GM18909 (cell line): ENCODE measurements at regions not wholly inside any gene's neighbourhood (a gene's known extent, or its start where the extent isn't known, plus 50 kb on each side); places are given as distances from the start of the nearest gene placed in this dataset.
"Not testable (repeated sequence)": the region's sequence is repeated elsewhere in the genome, so short reads cannot be mapped to it uniquely, and the experiment has no call there.

ENCODE experiments used
- ATAC-seq: cut with Tn5 transposase; IDR thresholded peaks from one replicate; pipeline ENCODE4 v1.9.1; 2021; ENCODE audit warnings: mild to moderate bottlenecking; ENCODE audit not compliant: unreplicated experiment, poor library complexity

DNA sequence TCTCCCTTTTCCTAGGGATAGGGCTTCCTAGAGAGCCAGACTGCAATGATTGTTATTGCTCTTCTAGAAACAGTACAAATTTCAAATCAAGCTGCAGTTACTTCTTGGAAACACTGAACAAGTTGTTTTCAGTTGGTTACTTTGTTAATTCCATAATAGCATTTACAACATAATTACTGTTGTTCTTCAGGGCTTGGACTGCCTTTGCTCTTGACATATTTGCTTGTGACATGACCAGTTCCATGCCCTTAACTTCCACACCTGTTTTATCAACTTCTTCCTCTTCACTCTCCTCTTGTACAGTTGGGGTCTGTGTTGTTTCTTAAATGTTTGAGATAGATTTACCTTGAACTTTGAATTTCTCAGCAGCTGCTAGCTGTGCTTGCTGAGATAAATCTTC is 104.4 kb downstream of the SEC23IP start:
- ATAC-seq: no peak

DNA sequence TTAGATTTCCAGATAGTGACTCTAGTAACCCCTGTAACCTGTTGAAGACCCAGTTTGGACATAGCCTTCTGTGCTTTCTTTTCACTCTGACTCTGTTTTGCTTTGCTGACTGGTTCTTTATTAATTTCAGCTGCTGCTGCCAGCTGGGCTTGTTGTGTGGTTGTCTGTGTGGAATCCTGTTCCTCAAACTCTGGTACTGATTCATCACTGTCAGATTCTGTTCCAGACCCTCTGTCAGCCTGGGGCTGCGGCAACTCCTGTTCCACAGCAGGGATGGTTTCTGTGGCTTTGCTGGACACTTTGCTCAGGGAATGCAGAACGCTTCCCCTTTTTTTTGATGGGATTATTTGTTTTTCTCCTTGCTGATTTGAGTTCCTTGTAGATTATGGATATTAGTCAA is 104.9 kb downstream of the SEC23IP start:
- ATAC-seq: no peak

DNA sequence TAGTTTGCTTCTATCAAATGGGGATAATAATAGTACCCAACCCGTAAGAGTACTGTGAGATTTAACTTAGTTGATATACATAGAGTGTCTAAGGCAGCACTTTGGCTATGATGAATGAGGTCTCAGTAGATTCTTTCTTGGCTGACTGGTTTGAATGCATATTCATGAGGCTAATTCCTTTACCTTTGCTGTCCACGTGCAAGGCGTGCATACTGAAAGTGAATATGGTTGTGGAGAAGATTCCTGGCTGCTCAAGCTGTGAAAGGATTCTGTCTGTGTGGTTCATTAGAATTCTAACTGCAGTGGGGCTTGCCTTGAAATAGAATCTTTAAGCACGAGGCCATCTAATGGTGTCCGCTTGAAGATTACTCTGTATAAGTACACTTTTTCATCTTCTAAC is 110.3 kb downstream of the SEC23IP start:
- ATAC-seq: no peak

DNA sequence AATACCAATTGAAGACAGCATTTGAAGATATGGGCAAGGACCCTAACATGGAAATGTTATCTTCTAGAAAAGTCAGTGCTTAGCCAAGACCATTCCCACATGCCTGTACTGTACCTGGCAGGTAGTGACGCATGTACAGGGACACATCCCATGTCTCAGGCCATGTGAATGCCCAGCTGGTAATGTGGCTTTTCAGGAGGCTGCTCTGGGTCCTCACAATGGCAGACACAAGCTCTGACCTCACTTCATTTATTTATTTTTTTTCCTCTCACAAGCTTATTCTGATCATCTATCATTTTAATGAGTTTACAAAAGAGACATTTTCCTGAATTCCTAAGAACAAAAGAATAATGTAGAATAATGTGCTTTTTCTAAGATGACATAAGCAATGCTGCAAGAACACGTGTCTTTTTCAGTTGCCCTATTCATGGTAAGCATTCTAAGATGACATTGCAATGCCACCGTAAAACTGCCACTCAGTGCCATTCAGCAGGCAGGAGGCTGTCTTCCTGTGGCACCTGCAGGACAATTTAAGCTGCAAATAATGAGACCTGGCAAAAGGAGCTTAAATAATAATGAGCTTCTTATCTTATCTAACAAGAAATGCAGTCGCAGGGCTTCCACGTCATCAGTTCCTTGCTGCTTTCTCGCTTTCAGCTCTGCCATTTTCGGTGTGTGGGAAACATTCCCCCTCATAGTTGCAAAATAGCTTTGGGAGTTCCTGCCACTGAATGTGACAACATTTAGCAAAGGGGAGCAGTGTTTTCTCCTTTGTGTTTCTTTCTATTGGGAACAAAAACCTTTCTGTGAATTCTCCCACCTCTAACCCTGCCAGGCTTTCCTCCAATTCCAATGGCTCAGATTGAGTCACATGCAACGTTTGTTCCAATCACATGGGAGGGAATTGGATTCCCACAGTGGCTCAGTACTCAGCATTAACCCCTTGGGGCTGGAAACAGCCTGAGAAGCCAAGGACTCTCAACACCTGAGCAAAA is 113.0 kb downstream of the SEC23IP start:
- ATAC-seq: no peak

DNA sequence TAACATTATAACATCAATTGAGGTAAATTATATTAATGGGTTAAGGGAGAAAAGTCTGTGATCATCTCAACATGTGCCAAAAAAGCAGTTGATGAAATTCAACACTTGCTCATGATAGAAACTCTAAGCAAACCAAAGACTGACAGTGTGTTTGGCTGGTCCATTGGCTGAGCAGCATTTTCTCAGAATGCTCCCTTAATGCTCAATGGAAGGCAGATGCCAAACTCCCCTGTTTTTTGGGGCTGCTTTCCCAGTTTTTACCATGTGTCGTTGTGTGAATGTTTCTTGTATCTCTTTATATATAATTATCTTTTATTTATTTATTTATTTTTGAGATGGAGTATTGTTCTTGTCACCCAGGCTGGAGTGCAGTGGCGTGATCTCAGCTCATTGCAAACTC is 114.7 kb downstream of the SEC23IP start:
- no peak for ATAC-seq

DNA sequence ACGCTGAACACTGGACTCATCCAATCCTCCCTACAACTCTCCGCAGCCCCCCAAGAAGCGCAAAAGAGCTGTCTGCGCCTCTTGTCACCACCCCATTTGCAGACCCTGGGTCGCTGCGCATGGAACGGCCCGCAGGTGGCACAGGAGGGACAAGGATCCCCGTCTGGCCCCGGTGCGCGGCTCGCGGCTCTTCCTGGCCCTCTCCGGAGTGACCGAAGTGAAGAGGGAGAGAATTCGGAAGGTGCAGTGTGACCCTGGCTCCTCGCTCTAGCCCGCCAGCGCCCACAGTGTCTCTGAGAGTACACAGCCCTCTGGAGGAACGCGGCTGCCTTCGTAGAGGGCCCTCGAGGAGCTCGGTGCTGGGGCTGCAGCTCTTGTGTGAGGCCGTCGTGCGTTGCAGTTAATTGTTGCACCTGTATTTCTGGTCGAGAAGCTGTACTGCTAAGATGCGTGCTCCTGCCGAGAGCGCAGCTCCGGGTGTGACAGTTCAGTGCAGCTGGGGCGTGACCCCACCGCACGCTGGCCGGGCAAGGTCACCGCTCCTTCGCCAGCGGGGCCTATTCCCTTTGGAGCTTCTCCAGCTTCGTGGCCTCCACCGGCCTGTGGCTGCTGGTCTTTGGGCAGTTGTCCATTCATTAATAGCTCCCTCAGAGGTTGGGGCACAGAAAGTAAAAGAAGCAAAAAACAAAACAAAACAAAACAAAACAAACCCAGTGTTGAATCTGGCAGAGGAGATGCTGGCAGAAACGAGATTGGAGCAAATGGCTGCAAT is 119.0 kb downstream of the SEC23IP start:
- ATAC-seq: no peak

DNA sequence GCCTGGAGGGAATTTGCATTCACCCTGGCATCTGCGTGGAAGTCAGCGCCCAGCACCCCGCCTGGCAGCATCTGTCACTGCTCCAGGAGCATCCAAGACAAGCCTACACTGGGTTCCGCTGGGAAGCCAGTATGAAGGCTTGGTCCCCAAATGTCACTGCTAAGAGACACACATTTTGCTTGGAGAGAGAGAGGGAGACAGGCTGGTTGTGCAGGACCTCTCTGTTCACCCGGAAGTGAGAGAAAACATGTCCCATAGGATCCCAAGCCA is 119.5 kb downstream of the SEC23IP start:
- no peak for ATAC-seq

DNA sequence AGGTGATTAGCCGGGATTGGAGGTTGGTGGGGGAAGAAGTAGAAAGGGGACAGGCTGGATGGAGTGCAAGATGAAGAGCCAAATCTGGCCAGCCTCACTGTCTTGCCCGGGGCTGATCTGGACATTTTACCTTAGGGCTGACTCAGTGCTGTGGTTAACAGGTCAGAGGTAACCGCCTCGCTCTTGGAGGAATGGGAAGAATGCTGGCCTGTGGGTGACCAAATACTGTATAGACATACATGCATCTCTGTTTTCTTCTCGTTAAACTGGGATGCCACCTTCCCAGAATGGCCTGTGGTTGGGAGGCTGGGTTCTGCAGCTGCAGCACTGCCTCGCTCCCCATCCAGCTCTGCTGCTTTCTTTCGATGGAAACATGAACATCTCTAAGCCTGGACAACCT is 120.0 kb downstream of the SEC23IP start:
- ATAC-seq: no peak

DNA sequence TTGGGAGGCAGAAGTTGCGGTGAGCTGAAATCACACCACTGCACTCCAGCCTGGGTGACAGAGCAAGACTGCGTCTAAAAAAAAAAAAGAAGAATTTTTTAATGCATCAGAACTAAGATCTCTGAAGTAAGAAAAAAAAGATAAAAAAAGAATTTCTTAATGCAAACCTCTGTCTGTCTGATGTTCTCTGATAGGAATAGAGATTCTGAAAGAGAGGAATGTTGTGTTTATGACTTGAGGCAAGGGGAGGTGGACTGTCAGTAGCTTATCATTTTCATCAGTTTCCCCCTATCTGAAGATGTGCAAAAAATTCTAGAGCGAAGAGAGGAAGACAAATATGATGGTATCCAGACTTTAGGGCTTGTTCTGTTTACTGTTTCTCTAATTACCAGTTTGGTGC is 121.5 kb downstream of the SEC23IP start:
- ATAC-seq: no peak

DNA sequence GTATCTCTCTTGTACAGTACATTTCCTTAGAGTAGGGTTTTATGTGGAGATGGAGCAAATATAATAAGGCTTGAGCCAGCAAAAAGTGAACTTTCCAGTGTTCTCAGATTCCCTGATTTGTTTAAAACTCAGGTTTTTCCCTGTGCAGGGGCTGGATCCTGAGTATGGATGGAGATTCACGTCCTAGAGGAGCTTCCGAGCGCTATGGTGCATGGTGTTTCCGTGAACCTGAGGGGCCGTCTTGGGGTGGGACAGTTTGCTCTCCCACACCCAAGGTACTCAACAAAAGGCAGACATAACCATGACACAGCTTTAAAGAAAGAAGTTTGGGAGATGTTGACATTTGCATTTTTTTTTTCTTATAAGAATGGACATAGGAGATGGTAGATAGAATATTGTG is 122.5 kb downstream of the SEC23IP start:
- no peak for ATAC-seq

DNA sequence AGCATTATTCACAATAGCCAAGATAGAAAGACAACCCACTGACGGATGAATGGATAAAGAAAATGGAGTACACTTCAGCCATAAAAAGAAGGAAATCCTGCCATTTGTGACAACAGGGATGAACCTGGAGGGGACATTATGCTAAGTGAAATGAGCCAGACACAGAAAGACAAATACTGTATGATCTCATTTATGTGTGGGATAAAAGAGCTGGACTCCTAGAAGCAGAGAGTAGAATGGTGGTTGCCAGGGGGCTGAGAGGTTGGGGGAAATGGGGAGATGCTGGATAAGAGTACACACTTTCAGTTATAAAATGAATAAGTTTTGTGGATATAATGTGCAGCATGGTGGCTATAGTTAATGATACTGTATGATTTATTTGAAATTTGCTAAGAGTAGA is 124.4 kb downstream of the SEC23IP start:
- no peak for ATAC-seq

DNA sequence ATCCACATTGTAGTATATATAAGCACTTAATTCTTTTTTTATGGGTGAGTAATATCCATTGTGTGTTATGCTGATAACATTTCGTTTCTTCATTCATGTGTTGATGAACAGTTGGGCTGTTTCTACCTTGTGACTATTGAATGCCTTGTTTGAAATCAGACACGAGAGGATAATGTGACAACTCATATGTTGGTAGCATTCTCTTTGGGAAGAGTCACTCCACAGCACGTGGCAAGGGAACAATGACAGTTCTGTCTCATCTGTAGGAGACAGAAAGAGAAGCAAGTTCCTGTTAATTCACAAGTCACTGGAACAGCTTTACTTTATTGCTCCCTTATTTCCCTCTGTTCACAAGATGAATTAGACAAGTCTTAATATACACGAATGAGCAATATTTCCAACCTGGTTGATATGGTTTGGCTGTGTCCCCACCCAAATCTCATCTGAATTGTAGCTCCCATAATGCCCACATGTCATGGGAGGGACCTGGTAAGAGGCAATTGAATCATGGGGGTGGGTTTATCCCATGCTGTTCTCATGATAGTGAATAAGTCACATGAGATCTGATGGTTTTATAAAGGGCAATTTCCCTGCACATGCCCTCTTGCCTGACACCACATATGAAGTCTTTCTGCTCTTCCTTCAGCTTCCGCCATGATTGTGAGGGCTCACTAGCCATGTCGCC is 125.3 kb downstream of the SEC23IP start:
- ATAC-seq: no peak

DNA sequence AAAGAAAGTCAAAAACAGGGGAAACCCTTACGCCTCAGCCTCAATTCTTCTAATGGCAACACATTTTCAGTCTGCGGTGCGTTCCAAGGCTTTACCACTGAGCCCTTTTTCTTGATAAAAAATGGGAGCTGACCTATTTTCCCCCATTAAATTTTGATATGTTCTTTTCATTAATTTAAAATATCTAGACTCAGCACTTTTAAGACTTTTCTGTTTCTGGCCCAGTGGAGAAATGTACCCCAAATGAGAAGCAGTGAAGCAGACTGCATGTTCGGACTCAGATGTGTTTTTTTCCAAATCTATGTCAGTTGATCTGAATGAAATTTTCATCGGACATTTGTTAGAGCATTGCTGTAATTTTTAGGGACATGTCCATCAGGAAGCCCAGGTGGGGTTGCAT is 126.2 kb downstream of the SEC23IP start:
- no peak for ATAC-seq

DNA sequence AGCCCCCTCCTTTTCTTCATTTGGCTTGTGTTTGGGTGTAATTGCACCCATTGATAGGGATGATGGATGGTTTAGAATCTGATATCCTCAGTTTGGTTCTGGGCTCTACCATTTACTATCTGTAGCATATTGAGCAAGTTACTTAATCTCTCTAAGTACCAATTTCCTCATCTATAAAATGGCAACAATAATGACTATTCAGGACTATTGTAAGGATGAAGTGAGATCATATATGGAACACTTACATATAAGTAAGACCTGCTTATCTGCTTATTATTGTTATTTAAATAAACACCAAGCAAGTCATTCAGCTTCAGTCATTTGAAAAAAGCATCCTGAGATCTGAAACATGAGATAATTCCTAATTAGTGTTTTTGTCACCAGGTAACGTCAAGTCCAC is 127.0 kb downstream of the SEC23IP start:
- ATAC-seq: no peak

DNA sequence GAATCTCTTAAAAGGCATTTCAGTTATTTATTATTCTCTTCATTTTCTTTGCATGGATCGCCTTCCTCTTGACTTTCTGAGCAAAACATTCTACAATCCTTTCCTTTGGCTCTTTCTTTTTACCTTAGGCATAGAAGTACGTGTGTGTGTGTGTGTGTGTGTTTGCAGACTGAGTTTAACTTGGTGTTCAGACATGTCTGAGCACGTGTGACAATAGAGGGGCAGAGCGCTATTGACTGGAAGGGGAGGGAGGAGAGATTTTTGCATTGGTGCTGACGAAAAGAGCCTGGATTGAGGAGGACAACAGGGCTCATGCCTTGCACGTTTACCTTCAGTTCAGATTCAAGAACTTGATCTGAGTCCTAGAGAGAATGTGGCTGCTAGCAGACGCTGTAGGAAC is 129.8 kb downstream of the SEC23IP start:
- ATAC-seq: no peak

DNA sequence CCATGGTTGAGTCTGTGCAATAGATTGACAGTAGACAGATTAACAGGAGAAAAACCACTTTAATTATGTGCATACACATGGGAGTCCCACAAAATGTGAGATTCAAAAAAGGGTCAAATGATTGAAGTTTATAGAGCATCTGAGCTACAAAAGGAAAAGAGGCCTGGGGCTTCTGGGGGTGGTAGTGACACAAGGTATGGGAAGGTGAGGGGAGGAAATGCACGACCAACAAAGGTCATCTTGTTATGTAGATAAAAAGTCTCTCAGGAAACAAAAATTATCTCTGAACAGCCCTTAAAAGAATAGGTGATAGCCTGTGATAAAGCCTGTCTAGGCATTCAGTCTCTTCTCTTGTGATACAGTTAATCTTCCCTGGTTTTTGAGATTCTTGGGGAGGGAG is 141.7 kb downstream of the SEC23IP start:
- ATAC-seq: no peak

DNA sequence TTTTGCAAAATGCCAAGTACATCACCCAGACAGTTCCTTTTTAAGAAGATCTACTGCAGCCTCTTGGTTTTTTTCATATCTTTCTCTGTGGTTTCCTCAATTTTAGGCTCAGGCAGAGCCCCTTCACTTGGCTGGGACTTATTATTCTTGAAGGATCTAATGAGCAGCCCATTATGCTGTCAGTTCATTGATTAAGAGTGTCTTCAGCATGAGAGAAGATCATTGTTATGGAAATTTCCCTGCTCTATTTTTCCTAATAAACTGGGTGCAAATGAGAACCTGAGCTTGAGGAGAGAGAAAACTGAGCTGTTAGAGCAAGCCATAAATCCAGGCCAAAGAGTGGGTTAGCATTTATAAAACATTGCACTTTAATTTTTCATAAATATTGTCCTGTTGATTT is 146.5 kb downstream of the SEC23IP start:
- no peak for ATAC-seq

DNA sequence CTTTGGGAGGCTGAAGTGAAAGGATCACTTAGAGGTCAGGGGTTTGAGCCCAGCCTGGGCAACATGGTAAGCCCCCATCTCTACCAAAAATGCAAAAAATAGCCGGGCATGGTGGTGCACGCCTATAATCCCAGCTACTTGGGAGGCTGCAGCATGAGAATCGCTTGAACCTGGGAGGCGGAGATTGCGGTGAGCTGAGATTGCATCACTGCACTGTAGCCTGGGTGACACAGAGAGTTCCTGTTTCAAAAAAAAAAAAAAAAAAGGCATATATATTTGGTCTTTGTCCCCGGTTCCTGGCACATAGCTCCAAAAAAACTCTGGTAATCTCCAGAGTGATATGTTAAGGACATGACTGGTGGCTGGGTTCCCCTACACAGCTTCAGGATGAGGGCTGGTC is 147.3 kb downstream of the SEC23IP start:
- no peak for ATAC-seq

DNA sequence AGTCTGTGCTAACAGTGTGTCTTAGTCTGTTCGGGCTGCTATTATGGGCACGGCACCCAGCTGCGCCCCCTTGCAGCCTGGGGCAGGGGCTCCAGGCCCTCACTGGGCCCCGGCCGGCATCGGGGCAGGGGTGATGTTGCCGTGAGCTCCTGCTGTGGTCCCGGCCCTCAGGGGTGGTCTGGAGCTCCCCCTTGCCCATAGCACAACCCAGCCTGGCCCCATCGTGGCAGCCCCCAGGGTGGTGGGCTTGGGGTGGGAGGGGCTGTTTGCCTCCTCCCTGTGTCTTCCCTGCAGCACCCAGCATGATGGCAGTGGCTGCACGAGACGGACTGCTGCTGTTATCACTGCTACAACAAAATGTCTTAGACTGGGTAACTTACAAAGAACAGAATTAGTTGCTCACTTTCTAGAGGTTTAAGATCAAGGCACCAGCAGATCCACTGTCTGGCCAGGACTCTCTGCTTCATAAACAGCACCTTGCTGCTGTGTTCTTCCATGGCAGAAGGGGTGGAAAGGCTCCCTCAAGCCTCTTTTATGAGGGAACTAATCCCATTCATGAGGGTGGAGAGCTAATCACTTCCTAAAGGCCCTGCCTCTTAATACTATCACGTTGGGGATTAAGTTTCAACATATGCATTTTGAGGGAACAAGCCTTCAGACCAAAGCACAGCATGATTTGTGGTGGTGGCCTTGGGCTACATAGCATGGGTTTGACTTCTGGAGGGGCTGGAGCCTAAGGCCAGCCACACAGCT is 149.5 kb downstream of the SEC23IP start:
- ATAC-seq: no peak

DNA sequence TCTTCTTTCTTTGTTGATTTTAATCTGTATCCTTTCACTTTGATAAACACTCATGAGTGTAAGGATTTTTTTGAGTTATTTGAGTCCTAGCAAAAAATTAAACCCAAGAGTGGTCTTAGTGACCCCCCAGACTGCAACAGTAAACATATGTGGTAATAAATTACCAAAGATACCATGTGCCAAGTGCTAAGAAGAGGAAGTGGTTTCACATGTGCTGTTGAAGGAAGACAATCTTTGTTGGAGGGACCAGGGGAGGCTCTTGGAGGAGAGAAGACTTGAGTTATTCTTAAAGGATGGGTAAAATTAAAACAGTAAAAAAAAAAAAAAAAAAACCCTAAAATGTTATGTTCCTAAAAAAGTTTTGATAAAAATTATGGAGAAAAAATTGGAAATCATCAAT is 150.2 kb downstream of the SEC23IP start:
- no peak for ATAC-seq

DNA sequence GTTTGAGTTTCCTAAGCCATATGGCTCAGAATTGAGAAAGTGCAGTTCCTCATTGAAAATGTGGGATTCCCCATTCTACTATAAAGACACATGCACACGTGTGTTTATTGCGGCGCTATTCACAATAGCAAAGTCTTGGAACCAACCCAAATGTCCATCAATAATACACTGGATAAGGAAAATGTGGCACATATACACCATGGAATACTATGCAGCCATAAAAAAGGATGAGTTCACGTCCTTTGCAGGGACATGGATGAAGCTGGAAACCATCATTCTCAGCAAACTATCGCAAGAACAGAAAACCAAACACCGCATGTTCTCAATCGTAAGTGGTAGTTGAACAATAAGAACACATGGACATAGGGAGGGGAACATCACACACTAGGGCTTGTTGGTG is 154.8 kb downstream of the SEC23IP start:
- ATAC-seq: not testable (repeated sequence)
